DND-41 (cell line): ENCODE measurements at regions not wholly inside any gene's neighbourhood (a gene's known extent, or its start where the extent isn't known, plus 50 kb on each side); places are given as distances from the start of the nearest gene placed in this dataset.

ENCODE experiments used
- ATAC-seq: fragments of 200-7000 bp; cut with Tn5 transposase; 3 replicates; pipeline ENCODE4 v1.9.1; 2021; ENCODE audit warnings: low read depth; ENCODE audit not compliant: insufficient read depth
- DNase-seq: peaks from one replicate; pipeline ENCODE4 v3.0.0-alpha.2; 2020
- H2AFZ ChIP-seq: 2 replicates; pipeline ENCODE4 v1.6.0; 2012; ENCODE audit warnings: low read depth, low read length
- H3K27ac ChIP-seq: 2 replicates; pipeline ENCODE4 v1.5.1; 2012; ENCODE audit warnings: low read length, inconsistent platforms
- H3K27me3 ChIP-seq: fragments of 200-600 bp; sonication (generic); 2 replicates; pipeline ENCODE4 v1.6.0; 2012; ENCODE audit warnings: low read length, mild to moderate bottlenecking, inconsistent platforms; ENCODE audit not compliant: insufficient read depth, poor library complexity
- H3K36me3 ChIP-seq: 2 replicates; pipeline ENCODE4 v1.5.1; 2012; ENCODE audit warnings: low read length, inconsistent platforms; ENCODE audit not compliant: insufficient read depth
- H3K4me1 ChIP-seq: 2 replicates; pipeline ENCODE4 v1.5.1; 2012; ENCODE audit warnings: mild to moderate bottlenecking, low read length; ENCODE audit not compliant: insufficient read depth
- H3K4me2 ChIP-seq: 2 replicates; pipeline ENCODE4 v1.6.0; 2012; ENCODE audit warnings: mild to moderate bottlenecking, moderate library complexity, low read length, inconsistent platforms; ENCODE audit not compliant: insufficient read depth
- H3K4me3 ChIP-seq, 2 experiments: fragments of 200-600 bp in 1 of 2; shearing (Covaris generic) in 1 of 2; 2 replicates each; pipeline ENCODE4 v1.5.1; 2012 to 2016; ENCODE audit warnings: inconsistent platforms in 2 of 2, low read length in 2 of 2, mild to moderate bottlenecking in 2 of 2, low read depth in 1 of 2, moderate library complexity in 1 of 2
- H3K79me2 ChIP-seq: 2 replicates; pipeline ENCODE4 v1.6.0; 2012; ENCODE audit warnings: low read length, inconsistent platforms; ENCODE audit not compliant: insufficient read depth
- H3K9ac ChIP-seq: 2 replicates; pipeline ENCODE4 v1.6.0; 2012; ENCODE audit warnings: low read depth, mild to moderate bottlenecking, inconsistent platforms, low read length, moderate library complexity
- H3K9me3 ChIP-seq: 2 replicates; pipeline ENCODE4 v1.5.1; 2012; ENCODE audit warnings: low read length, moderate library complexity, mild to moderate bottlenecking, inconsistent platforms; ENCODE audit not compliant: insufficient read depth, severe bottlenecking
- H4K20me1 ChIP-seq: 2 replicates; pipeline ENCODE4 v1.6.0; 2012; ENCODE audit warnings: low read length; ENCODE audit not compliant: insufficient read depth
- CTCF ChIP-seq: IDR thresholded peaks from 2 replicates; pipeline ENCODE4 v1.5.1; 2012; ENCODE audit warnings: borderline replicate concordance, low read length, moderate library complexity, mild to moderate bottlenecking; ENCODE audit not compliant: poor library complexity, severe bottlenecking; ENCODE audit errors: extremely low read depth
- EZH2 ChIP-seq: IDR thresholded peaks from 3 replicates; pipeline ENCODE4 v1.6.1; 2012; ENCODE audit warnings: borderline replicate concordance, low read depth, mild to moderate bottlenecking, moderate library complexity, low read length, inconsistent platforms; ENCODE audit not compliant: severe bottlenecking

- no peaks in the 10 kb centered on the region for H4K20me1 ChIP-seq
- H3K27ac ChIP-seq = no peak overlapping the region
- ATAC-seq (no peak), DNase-seq (no peak)
- no peak overlapping the region for H2AFZ ChIP-seq
- no peak overlapping the region for H3K4me2 ChIP-seq
- H3K9me3 ChIP-seq = no peaks in the 10 kb centered on the region
- H3K27me3 ChIP-seq = no peaks in the 10 kb centered on the region
- TF ChIP-seq EZH2 = no peak
- no peak for TF ChIP-seq CTCF
- no peaks in the 10 kb centered on the region for H3K36me3 ChIP-seq
- no peak overlapping the region for H3K4me3 ChIP-seq
- H3K9ac ChIP-seq = no peak overlapping the region
- H3K4me1 ChIP-seq = no peaks in the 10 kb centered on the region
- H3K79me2 ChIP-seq = no peaks in the 10 kb centered on the region
Observed at GRCh38 chr2:121146630-121147029, 138.4 kb downstream of the TFCP2L1 start.

GRCh38 chr2:121147766-121148165, 137.2 kb downstream of the TFCP2L1 start:
- ATAC-seq (no peak), DNase-seq (no peak)
- no peak overlapping the region for H3K9ac ChIP-seq
- H3K4me2 ChIP-seq = no peak overlapping the region
- no peaks in the 10 kb centered on the region for H3K27me3 ChIP-seq
- no peak for TF ChIP-seq CTCF
- TF ChIP-seq EZH2 = no peak
- H3K4me1 ChIP-seq = no peaks in the 10 kb centered on the region
- H3K79me2 ChIP-seq = no peaks in the 10 kb centered on the region
- no peaks in the 10 kb centered on the region for H4K20me1 ChIP-seq
- H3K4me3 ChIP-seq = no peak overlapping the region
- no peaks in the 10 kb centered on the region for H3K9me3 ChIP-seq
- no peak overlapping the region for H3K27ac ChIP-seq
- no peaks in the 10 kb centered on the region for H3K36me3 ChIP-seq
- no peak overlapping the region for H2AFZ ChIP-seq

GRCh38 chr2:121148481-121148880, 136.5 kb downstream of the TFCP2L1 start:
- H3K79me2 ChIP-seq = no peaks in the 10 kb centered on the region
- no peak for TF ChIP-seq CTCF
- DNase-seq (no peak), ATAC-seq (no peak)
- no peak overlapping the region for H3K27ac ChIP-seq
- H3K4me3 ChIP-seq = no peak overlapping the region
- no peaks in the 10 kb centered on the region for H3K27me3 ChIP-seq
- H3K36me3 ChIP-seq = no peaks in the 10 kb centered on the region
- no peaks in the 10 kb centered on the region for H4K20me1 ChIP-seq
- H3K4me1 ChIP-seq = no peaks in the 10 kb centered on the region
- no peaks in the 10 kb centered on the region for H3K9me3 ChIP-seq
- no peak overlapping the region for H3K9ac ChIP-seq
- H3K4me2 ChIP-seq = no peak overlapping the region
- no peak overlapping the region for H2AFZ ChIP-seq

GRCh38 chr2:121149384-121149783, 135.6 kb downstream of the TFCP2L1 start:
- Histone ChIP-seq H3K79me2 (no peaks in the 10 kb centered on the region), H3K36me3 (no peaks in the 10 kb centered on the region), H4K20me1 (no peaks in the 10 kb centered on the region), H3K27me3 (no peaks in the 10 kb centered on the region), H3K4me1 (no peaks in the 10 kb centered on the region), H3K9me3 (no peaks in the 10 kb centered on the region), H2AFZ (no peak overlapping the region), H3K9ac (no peak overlapping the region), H3K4me3 (no peak overlapping the region), H3K4me2 (no peak overlapping the region), H3K27ac (no peak overlapping the region)
- TF ChIP-seq CTCF = no peak
- TF ChIP-seq EZH2 = no peak
- DNase-seq = no peak
- ATAC-seq = no peak
